ENCODE measurements at regions not wholly inside any gene's neighbourhood (a gene's known extent, or its start where the extent isn't known, plus 50 kb on each side); places are given as distances from the start of the nearest gene placed in this dataset.

DNA sequence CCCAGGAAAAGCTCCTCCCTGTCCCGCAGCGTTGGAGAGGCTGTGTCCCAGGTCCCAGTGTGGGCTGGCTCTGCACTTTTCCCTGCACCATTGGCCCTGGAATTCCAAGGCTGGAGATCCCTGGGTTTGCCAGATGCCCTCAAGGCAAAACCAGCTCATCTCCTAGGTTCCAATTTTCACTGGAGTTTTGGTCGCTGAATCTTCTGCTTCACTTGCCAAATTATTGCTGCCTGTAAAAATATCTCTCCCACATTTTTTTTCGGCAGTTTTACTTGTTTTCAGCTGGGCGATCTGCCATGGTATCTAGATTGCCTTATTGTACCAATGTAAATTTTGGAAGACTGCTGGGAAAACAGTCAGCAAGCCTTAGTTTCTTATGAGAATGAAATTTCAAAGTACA, 150.9 kb upstream of the ATP10A start:
- TF ChIP-seq POLR2A (IDR thresholded peaks at IDR 0.05), result no peak
- TF ChIP-seq, protein P1, sequence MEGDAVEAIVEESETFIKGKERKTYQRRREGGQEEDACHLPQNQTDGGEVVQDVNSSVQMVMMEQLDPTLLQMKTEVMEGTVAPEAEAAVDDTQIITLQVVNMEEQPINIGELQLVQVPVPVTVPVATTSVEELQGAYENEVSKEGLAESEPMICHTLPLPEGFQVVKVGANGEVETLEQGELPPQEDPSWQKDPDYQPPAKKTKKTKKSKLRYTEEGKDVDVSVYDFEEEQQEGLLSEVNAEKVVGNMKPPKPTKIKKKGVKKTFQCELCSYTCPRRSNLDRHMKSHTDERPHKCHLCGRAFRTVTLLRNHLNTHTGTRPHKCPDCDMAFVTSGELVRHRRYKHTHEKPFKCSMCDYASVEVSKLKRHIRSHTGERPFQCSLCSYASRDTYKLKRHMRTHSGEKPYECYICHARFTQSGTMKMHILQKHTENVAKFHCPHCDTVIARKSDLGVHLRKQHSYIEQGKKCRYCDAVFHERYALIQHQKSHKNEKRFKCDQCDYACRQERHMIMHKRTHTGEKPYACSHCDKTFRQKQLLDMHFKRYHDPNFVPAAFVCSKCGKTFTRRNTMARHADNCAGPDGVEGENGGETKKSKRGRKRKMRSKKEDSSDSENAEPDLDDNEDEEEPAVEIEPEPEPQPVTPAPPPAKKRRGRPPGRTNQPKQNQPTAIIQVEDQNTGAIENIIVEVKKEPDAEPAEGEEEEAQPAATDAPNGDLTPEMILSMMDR (IDR thresholded peaks at IDR 0.05), result no peak
